EL (cell line): ENCODE measurements at regions not wholly inside any gene's neighbourhood (a gene's known extent, or its start where the extent isn't known, plus 50 kb on each side); places are given as distances from the start of the nearest gene placed in this dataset.

Source experiments
- DNase-seq: peaks from one replicate; pipeline ENCODE4 v3.0.0-alpha.2; 2016

DNA sequence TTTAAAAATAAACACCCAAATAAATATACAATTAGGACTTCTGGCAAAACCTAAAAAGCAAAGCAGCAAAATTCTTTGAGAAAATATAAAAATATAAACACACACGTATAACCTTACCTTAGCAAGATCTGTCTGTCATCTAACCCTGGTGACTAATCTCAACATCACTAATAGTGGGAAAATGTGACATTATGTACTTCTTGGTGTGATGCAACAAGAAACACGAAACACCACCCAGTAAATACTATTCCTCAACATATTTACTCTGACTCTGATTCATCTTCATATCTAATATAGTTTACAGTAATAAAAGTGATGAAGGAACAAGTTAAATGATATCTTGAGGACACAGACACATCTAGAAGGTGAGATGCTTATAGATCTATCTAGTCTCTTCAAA is 332.6 kb upstream of the MANEA start:
- no peak for DNase-seq

GRCh38 chr6:95248499-95248898 is 328.8 kb upstream of the MANEA start:
- no peak for DNase-seq

DNA sequence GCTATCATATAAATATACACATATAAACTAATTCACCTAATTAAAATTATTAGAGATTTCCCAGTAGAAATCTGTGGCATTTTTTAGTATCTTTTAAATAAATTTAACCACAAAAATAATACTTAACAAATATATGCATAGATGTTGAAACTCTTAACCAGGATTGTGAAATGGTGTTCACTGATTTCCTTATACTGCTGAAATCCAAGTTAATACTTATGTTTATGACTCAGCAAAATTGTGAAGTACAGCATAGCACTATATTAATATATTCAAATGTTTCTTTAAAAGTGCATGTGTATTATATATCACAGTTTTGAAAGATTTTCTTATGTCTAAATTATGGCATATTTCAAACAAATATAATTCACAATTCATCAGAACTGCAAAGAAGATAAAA is 328.2 kb upstream of the MANEA start:
- no peak for DNase-seq

DNA sequence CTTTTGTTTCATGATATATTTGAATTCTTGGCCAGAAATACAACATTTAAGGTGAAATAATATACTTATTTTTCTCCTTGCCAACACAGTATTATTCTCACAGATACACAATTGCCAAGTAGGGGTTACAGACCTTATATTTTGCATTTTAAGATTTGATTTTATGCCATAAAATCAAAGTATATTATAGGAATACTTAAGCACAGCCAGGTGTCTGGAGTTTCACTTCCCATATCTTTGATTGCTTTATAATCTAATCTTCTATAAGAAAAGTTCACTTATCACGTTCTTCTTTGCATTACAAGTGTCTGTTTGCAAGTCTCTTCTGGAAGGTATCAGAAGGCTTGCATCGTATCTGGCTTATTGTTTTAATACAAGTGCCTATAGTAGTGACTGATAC is 327.7 kb upstream of the MANEA start:
- no peak for DNase-seq

GRCh38 chr6:95263840-95264239 is 313.5 kb upstream of the MANEA start:
- no peak for DNase-seq

DNA sequence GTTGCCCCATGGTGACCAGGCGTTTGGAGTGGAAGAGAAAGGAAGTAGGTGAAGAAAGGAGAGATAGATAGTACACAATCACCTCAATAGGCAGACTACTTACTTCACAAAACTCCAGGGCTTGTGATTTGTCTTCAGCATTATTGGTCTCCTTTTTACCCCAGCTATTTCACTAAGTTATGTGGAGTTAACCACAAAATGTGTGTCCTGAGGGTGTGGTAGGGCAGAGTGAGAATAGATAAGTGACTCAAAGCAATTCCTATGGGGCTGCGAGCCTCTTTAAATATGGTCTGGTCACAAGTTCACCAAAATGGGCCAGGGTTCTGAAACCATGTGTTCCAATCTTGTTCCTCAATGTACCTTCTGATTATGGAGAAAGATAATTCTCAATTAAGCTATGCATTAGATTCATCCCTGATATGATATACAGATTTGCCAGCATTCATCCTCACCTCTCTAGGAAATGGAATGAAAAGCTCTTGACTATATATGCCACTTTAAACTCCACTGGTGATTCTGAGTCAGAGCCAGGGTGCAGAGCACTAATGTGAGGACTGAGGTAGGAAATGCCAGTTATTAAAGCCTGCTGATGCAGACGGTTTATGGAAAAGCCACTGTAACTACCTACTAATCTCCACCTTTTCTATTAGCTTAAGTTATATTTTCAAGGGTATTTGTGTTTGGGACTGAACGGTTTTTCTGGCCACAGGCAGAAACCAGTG is 310.6 kb upstream of the MANEA start:
- DNase-seq = no peak

DNA sequence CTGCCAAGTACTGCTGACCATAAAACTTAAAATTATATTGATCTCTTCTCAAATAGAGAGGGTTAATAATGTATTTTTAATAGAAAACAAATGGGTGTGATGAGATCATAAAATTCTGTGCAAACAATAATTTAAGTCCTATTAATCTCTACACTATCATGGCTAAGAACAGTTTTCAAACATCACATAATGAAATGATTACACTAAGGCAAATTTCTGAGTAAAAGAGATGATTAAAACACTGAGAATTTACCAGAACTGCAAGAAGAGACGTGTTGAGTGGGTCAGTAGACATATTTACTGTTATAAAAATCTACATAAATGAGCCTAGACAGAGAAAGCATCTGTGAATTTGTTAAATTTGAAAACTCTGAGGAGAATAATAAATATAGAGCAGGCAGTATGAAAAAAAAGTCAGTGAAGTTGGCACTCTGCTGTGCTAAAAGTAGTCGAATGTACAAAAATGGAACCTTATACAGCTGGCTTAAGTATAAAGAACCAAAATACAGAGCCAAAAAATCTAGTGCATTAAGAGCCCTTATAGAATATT is 302.6 kb upstream of the MANEA start:
- DNase-seq = no peak

- DNase-seq = no peak
Observed at GRCh38 chr6:95279616-95280015, 297.7 kb upstream of the MANEA start.

DNA sequence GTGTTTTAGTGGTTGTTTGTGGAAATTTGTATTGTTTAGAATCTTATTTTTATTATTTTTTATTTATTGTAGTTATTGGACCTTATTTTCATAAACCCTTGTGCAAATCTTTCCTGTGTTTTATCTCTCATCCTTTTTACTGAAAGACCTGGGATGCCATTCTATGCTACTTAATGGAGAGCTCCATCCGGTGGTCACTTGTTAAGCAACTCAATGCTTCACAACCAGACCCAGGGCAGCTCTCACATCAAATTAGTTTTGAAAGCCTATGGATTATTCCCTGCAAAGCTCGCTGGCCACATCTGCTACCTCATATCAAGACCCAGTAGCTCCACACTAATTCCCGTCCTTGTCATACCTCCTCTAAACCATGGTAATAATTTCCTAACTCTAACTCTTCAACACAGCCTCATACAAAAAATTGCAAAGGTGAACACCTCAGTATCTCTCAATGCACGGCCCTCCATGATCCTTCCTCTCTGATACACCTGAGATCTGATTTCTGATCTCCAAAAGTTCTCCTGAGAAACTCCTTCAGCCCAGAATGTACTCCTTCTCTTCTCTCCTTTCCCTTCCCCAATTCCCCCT is 296.6 kb upstream of the MANEA start:
- DNase-seq = no peak

- DNase-seq = no peak
Observed at GRCh38 chr6:95285881-95286280, 291.5 kb upstream of the MANEA start.

DNA sequence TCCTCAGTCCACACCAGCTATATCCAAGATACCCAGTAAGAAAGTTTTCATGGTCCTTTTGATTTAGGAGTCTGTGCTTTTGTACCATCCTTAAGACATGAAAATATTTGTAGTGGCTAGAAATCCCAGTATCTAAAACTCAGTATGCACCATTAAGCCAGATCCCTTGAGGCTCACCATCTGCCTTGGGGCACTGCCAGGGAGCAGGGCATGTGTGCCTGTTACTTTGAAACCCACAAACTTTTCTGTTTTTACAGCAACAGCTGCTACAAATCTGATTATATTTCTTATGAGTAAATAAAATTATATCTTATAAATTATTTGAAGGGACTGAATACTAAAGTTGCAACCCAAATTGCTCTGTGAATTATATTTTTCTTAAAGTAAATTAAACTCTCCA is 290.5 kb upstream of the MANEA start:
- DNase-seq = no peak

DNA sequence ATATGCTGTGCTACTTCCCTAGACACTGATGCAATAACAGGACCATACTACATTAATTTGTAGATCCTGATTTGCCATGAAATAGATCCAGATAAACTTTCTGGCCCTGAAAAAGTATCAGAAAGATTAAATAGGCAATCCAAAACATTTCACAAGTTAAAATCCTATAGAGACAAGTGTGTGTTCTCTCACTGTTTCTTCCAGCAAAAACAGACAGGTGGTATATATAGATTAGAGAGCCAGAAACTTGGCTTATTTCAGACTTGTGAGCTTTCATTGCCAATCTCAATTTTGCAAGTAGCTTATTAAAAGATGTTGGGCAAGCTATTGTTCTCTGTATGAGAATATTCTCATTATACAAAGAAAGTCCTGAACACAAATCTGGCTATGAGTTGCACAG is 289.1 kb upstream of the MANEA start:
- no peak for DNase-seq

GRCh38 chr6:95292011-95292410 is 285.3 kb upstream of the MANEA start:
- DNase-seq = no peak

DNA sequence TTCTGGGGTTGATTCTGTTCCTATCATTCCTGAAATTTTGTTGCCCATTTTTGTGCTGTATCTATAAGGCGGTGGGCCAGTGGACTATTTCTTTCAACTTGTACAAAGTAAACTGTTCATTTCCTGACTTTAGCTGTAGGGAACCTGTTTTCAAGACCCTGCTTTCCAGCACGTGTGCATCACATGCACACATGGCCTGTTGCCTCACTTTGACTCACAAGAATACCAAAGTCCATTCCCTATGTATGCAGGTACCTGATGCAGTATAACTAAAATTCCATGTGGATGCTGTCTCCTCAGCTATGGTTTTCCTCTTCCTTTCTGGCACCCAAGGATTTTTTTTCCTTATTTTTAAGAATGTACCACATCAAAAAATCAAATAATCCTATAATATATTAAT is 284.1 kb upstream of the MANEA start:
- DNase-seq = no peak

- DNase-seq = no peak
Observed at GRCh38 chr6:95294043-95294442, 283.3 kb upstream of the MANEA start.

- no peak for DNase-seq
Observed at GRCh38 chr6:95309545-95309944, 267.8 kb upstream of the MANEA start.

- no peak for DNase-seq
Observed at GRCh38 chr6:95318137-95318536, 259.2 kb upstream of the MANEA start.

DNA sequence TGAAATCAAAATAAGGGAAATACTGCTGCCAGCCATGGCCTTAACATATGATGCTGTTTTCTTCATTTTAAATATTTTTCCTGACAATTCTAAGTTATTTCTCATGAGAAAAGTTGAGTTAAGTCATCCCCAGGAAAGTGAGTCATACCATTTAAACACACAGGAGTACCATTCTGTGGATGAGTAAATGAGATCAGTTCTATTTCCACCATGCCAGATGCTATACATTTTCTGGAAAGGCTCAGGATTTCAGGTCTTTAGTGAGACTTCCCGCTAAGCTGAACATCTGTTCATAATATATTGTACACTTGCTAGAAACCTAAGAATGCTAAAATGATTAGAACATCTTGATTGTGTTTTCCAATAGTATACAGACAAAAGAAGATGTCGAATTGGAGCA is 256.2 kb upstream of the MANEA start:
- DNase-seq = no peak

- DNase-seq = no peak
Observed at GRCh38 chr6:95325916-95326315, 251.4 kb upstream of the MANEA start.

GRCh38 chr6:95328231-95328630 is 249.1 kb upstream of the MANEA start:
- DNase-seq = no peak

- no peak for DNase-seq
Observed at GRCh38 chr6:95352064-95352795, 225.1 kb upstream of the MANEA start.

- no peak for DNase-seq
Observed at GRCh38 chr6:95354551-95354950, 222.8 kb upstream of the MANEA start.

- no peak for DNase-seq
Observed at GRCh38 chr6:95357380-95358020, 219.8 kb upstream of the MANEA start.
